ENCODE measurements at regions not wholly inside any gene's neighbourhood (a gene's known extent, or its start where the extent isn't known, plus 50 kb on each side); places are given as distances from the start of the nearest gene placed in this dataset.

DNA sequence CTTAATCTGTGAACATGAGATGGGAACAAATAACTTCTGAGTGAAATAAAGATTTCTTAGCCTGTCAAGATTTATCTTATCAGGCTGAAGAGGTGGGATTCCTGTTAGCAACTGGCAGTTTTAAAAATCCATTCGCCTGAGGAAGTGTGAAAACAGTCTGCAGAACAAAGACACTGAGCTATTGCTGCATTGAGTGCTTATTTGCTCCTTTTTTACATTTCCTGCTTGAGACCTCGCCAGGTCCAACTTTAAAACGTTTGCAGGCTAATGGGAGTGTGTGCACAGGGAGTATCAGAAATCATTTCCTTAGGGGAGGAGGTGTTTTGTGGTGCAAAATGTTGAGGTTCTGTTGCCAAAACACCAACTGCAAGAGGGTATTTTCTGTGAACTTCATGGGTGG lies 957.8 kb upstream of the RBFOX1 start:
- DNase-seq (ENCODE audit: low read depth): no peak

- DNase-seq (ENCODE audit: low read depth): no peak
Observed at GRCh38 chr16:6364846-6365245, 967.8 kb upstream of the RBFOX1 start.

GRCh38 chr16:6363896-6364607 lies 968.6 kb upstream of the RBFOX1 start:
- DNase-seq (ENCODE audit: low read depth): no peak

GRCh38 chr16:6363396-6363795 lies 969.2 kb upstream of the RBFOX1 start:
- DNase-seq (ENCODE audit: low read depth): no peak

DNA sequence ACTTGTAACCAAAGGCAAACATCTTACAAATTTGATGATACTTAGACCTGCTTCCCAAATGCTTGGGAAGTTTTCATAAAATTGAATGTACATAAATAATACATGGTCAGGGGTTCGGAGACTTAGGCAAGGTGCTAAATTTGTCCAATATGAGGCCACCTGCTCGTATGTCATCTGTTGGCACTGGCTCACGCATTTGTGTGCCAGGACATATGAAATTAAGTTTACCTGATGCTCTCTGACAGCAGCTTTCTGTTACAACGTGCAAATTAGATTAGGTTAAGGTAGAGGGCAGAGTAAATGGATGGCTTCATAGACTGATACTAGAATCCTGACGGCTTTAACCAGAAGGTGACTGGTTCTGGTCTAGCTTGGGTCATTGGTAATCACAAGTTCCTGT lies 970.3 kb upstream of the RBFOX1 start:
- no peak for DNase-seq (ENCODE audit: low read depth)

GRCh38 chr16:6360641-6361040 lies 972.0 kb upstream of the RBFOX1 start:
- no peak for DNase-seq (ENCODE audit: low read depth)

- no peak for DNase-seq (ENCODE audit: low read depth)
Observed at GRCh38 chr16:6356911-6357310, 975.7 kb upstream of the RBFOX1 start.

- no peak for DNase-seq (ENCODE audit: low read depth)
Observed at GRCh38 chr16:6349725-6350124, 982.9 kb upstream of the RBFOX1 start.

GRCh38 chr16:6345090-6345489 lies 987.6 kb upstream of the RBFOX1 start:
- DNase-seq (ENCODE audit: low read depth): no peak

DNA sequence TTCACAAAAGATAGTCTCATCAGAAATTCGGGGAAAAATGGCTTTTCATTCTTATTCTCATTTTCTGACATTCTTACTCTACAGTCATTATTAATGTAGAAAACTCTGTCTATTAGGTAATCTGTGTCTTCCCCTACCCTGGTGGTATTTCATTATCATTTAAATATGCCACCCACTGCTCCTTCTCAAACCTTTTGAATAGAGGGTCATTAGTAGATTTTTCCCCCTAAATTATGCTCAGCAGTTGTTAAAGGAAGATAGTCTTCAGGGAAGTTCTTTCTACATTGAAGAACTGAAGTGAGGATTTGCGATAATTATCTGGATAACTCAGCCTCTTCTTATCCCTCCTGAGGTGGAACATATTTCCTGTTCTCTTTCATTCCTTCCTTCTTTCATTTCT lies 989.5 kb upstream of the RBFOX1 start:
- DNase-seq (ENCODE audit: low read depth): no peak

GRCh38 chr16:6341981-6342380 lies 990.7 kb upstream of the RBFOX1 start:
- no peak for DNase-seq (ENCODE audit: low read depth)

- no peak for DNase-seq (ENCODE audit: low read depth)
Observed at GRCh38 chr16:6335072-6335471, 997.6 kb upstream of the RBFOX1 start.

GRCh38 chr16:6331770-6332169 lies 1000.9 kb upstream of the RBFOX1 start:
- no peak for DNase-seq (ENCODE audit: low read depth)

DNA sequence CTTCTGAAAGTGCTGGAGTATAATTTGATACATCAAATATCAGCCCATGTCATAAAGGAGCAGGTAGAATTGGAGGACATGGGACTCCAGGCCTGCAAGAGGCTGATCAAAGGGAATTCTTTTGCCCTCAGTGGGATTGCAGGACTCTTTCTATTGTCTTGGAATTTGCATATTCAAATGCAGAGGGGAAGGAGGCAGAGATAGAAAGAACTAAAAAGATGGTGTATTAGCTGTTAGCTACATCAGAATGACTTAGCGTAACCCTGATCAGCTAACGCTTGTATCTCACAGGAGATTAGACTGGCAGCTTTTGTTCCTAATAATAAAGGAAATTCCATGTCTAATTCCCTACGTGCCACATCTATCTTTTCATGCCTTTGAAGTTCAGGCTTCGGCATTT lies 1014.7 kb upstream of the RBFOX1 start:
- no peak for DNase-seq (ENCODE audit: low read depth)

- no peak for DNase-seq (ENCODE audit: low read depth)
Observed at GRCh38 chr16:6309271-6309670, 1023.4 kb upstream of the RBFOX1 start.

GRCh38 chr16:6308176-6308575 lies 1024.5 kb upstream of the RBFOX1 start:
- DNase-seq (ENCODE audit: low read depth): no peak

DNA sequence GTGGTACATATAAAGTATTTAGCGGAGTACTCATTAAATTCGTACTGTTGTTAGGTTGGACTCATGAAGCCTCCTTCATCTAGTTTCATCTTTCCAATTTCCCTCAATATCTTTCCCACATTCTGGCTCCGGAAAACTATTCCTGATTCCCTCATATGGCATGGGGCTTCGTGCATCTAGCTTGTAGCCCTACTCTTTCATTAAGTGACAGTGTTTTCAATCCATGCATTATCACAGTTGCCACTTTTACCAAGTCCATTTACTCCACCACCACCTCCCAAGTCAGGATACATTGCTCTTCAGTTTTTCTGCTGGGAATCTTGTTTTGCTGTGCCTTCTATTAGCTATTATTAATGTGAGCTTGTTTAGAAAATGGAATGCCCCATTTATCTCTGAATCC lies 1032.1 kb upstream of the RBFOX1 start:
- no peak for DNase-seq (ENCODE audit: low read depth)

GRCh38 chr16:6297666-6298410 lies 1034.8 kb upstream of the RBFOX1 start:
- DNase-seq (ENCODE audit: low read depth): no peak

DNA sequence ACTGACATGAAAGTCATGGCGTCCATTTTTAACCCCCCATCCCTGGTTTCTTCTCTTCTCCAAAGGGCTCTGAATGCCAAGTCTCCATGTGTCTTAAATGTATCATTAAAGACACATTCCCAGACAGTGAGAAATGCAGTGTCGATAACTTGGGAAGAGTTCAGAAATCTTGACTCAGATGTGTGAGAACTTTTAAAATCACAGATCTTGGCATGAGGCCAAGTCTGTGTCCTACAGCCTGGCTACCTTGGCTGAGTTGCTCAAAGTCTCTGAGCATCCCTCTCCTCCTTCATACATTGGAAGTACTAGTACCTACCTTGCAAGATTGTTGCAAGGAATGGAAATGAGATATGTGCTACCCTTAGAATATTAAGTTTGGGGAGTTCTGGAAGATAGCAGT lies 1046.5 kb upstream of the RBFOX1 start:
- no peak for DNase-seq (ENCODE audit: low read depth)

DNA sequence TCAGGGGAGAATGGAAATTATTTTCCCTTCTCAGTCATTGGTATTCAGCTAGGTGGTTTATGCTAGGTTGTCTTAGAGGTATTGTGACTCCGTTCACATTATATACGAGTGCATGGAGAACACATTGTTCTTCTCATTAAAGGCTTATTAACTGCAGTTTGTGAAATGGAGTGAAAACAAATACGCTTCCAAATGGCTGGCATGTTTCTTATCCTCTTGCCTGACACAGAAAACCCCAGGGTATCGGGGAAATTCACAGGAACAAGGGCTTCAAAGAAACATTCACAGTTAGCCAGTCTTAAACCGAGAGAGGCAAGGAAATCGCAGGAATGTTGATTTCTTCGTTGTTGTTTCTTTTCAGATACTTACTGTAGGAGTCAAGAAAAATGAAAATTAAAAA lies 1047.9 kb upstream of the RBFOX1 start:
- DNase-seq (ENCODE audit: low read depth): no peak

DNA sequence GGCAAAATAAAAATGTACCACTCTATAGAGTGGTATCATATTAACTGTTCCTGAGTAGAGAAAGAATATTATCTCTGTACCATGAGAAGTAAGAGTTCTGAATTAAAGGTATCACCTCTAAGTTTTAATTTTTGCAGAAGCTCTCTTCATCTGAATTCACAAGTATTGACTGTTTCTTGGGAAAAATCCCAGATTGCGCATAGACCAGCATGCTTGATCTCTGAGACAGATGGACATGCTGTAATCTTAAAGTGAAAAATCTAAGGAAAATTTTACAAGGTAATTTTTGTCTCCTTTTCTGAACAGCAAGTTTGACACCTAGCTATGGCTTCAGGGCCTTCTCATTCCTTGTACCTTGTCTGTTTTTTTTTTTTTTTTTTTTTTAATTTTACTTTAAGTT lies 1050.7 kb upstream of the RBFOX1 start:
- DNase-seq (ENCODE audit: low read depth): no peak

DNA sequence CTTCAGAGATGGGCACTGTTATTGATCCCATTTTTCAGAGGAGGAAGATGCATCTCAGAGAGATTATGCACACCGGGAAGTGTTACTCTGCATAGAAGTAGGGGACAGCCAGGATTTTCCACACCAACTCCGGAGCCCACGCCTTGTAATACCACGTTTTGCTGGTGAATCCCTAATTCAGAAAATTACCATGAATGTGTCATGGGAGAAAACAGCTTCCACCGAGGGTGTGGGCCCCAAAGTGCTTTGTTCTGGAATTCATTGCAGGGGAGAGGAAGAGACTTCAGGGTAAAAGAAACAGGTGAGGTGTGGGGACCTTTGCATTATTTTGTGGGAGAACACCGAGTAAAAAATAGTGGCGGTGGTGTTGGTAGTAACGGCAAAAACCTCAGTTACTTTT lies 1051.4 kb upstream of the RBFOX1 start:
- DNase-seq (ENCODE audit: low read depth): no peak

DNA sequence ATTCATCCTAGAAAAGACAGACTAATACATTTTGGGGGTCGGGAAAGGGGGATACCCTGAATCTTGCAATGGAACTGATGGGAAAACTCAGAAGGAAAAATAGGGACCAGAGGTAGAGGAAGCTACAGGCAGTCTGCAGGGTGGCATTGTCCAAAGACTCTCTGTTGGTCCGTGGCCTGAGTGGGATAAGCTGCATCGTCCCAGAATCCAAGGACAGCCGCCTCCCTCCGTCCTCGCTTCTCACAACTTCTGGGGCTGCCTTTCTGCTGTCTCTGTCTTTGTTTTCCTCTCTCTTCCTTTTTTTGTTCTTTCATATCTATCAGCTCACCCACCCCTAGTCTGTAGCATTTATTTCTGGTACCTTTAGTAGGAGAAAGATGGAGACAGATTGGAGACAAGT lies 1052.6 kb upstream of the RBFOX1 start:
- no peak for DNase-seq (ENCODE audit: low read depth)

GRCh38 chr16:6279286-6279685 lies 1053.4 kb upstream of the RBFOX1 start:
- no peak for DNase-seq (ENCODE audit: low read depth)

Data from GM04504 (cell line).